Suppressor macrophage (primary cell): ENCODE measurements at regions not wholly inside any gene's neighbourhood (a gene's known extent, or its start where the extent isn't known, plus 50 kb on each side); places are given as distances from the start of the nearest gene placed in this dataset.
"Not testable (repeated sequence)": the region's sequence is repeated elsewhere in the genome, so short reads cannot be mapped to it uniquely, and the experiment has no call there.

Source experiments
- DNase-seq, 4 experiments: peaks; one replicate each; pipeline ENCODE4 v3.0.0-alpha.2; 2020 to 2022

DNA sequence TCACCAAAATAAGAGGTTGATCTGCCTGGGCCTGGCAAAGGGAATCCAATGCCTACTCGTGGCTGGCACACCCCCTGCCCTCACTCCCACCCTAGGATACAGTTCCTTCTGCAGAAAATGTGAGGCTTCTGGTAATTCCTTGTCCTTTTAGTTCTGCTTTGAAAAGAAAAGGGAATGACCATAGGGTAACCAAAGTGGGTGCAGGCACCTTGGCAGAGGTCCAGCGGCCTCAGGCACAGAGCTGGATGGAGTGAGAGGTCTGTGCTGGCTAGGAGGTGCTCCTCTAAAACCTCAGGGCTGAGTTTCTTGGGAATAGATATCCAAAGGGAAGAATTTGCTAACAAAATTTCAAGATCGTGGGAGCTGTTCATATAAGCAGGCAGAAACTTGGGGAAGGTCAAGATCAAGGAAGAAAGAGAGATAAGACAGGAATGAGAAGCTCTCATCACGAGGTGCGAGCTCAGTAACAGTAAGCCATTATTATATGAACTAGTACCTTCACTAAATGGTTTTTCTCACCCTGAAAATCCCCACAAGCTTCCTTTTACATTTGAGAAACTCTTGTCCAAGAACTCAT is 293.1 kb upstream of the LYPLAL1 start:
- no peak for DNase-seq

DNA sequence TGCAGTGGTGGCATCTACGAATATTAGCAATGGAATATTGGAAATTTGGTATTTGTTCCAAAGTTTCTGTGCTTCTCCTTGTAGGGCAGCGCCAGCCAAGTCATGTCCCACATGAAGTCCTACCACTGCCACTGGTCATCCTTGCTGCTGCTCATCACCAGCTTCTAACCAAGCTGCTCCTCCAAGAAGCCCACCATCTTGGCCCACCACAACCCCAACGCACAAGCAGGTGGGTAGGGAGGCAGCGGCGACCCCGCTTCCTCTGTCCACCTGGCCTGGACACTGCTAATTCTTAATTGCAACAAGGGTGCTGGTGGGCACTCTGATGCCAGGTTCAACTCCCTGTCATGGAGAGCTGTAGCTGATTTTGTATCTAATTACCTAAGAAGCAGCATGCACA is 291.2 kb upstream of the LYPLAL1 start:
- no peak for DNase-seq

DNA sequence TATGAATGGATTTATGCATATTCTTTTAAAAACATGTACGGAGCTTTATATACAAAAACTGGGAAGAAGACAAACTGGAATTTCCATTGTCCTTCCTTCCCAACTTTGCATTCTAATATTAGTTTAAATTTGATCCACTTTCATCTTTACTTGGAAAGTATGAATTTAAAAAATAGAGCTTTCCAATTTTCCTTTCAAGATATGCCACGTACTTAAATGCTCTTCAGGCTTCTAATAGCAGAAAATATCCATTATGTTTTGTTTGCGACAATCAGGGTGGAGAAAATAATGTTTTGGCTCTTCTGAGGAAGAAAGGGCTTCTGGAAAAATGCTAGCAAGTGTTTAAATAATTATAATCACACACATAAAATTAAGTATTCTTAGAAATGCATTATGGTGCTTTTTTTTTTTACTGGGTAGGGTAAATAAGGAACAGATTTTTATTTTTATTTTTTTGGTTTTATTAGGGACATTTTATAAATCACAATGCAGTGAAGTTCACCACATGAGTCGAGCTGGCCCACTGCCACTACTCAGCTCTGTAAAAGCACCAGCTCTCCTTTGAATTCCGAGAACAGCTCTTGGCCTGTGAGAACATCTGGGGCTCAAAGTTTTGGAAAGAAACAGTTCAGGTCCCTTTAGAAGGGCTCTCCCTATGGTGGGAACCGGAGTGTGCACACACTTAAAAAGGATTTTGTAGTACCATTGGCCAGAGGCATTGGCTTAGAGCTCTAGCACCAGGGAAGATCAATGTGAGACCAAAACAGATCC is 287.4 kb upstream of the LYPLAL1 start:
- DNase-seq, result no peak

DNA sequence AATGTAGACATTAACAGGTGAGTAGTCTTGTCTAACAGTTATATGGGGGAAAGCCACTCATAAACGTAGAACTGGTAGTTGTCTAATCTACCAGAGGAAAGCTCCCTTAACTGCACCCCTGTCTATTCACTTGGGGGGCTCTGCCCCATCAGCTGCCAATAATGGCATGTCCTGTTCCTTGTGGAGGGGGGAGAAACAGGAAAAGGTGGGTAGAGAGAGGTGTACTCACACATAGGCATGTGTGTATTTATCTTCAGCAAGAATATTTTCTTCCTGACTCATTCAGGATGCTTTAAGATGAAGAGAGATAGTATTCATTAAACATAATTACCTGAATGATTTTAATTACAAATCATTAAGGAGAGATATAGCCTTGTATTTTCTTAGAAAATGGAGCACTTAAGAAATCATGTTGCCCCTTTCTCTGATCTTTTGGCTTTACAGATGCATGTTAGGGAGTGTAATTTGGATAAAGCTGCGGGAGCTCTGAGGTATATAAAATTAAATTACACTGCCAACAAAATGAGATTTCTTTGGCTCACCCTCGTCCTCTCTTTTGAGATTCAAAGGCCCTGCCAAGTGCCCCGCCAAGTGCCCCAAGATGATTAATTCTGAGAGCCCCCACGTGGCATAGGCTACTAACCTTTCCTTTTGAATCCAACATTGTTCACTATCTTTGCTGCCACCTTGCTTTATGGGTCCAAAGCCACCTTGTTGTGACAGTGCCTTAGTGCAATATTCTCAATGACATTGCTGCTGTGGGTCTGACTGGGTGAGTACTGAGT is 286.3 kb upstream of the LYPLAL1 start:
- DNase-seq, result no peak

DNA sequence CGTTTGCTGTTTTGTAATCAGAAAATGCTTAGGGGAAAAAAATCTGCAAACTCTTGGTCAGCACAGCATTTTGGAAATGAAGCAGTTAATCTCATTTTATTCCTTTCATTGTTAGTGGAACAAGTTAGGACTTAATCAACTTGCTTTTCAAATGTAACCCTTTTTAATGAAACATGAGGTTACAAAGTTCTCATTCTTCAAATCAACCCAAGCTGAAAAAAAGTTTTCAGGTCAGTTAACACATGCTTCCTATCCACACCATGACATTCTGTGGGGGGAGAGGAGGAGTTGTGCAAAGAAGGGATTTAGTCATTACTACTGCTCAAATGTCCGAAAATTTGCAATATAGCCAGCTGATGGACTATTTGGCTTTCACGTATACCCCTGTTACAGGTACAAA is 283.2 kb upstream of the LYPLAL1 start:
- no peak for DNase-seq

DNA sequence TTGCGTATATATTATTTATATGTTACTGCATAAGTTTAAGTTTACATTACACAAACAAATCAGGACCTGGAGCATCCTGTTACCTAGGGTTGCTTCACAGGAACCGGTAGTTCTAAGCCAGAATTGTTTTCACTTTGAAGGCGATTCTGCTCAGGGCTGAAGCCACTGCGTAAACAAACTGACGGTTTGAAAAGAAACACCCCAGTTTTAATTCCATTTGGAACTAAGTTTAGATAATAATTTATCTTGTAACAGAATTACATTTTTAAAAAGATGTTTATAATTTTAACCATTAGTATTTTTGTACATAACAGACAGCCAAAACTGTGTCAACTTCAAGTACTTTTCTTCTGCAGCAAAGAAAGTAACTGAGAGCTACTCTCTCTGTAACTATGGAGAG is 282.1 kb upstream of the LYPLAL1 start:
- DNase-seq, result no peak

DNA sequence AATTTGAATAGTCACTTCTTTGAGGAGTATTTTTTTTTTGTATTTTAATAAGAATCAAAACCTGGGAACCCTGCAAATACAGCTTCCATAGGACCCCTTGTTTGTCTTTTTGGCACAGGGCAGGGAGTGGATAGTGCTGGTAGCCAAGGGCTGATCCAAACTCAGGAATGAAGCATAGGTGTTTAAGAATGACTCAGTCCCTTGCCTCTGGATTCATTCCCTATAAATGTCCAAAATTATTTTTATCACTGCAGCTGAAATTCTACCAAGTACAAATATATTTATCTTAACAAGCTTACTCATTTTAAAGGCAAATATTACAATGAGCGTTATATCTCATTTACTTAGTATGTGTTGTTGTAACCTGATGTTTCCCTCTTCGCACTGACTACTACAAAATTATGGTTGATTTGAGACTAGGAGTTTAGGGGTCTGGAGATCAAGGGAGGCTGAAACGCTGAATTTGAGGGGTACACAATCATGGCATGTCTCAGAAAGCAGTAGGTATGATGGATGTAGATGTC is 278.6 kb upstream of the LYPLAL1 start:
- no peak for DNase-seq

DNA sequence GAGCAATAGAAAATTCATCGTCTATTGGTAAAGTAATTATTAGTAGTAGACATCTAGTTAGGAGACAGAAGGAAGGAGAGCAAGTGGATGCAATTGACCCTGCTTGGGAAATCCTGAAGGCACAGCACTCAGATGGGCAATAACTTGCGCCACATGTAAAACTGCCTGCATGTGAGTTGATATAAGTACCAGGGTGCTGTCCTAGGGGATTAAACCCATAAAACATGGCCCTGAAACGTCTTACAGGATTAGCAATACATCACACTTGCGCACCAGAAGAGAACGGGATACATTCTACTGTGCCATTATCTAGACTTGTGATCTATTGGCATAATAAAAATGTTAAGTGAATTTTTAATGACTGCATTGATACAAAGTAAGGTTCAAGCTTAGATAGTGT is 277.5 kb upstream of the LYPLAL1 start:
- no peak for DNase-seq

DNA sequence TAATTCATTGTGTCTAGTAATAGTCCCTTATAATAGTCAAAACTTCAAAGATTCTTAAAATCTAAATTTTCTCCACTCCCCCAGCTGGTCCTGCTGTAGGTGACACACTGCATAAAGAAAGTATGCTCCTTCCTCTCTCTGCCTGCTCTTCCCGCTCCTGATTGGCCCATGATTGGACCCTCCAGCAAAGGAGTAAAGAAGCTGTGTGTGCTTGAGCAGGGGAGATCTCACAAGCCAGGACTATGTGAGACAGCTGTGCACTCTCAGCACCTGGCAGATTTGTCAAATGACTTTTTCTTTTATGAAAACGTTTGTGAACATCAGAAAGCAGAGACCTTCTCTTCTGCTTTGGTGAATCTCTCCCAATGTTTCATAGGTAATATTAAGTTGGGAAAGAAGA is 274.8 kb upstream of the LYPLAL1 start:
- DNase-seq, result no peak

DNA sequence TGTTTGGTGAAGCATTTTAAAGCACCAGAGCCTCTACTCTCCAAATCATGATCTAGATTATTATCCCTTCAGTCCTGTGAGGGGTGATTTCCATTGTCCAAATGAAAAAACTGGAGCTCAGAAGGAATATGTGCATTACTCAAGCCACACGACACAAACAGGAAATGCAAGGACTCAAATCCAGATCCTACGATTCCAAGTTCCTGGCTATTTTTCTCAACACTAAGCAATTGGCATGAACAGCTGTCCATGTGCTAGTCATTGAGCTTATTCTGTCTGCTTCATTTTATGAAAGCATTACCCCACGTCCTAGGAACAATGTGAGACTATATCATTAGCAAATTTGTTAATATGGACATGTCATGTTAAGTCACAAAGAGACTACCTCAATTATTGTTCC is 273.1 kb upstream of the LYPLAL1 start:
- no peak for DNase-seq

DNA sequence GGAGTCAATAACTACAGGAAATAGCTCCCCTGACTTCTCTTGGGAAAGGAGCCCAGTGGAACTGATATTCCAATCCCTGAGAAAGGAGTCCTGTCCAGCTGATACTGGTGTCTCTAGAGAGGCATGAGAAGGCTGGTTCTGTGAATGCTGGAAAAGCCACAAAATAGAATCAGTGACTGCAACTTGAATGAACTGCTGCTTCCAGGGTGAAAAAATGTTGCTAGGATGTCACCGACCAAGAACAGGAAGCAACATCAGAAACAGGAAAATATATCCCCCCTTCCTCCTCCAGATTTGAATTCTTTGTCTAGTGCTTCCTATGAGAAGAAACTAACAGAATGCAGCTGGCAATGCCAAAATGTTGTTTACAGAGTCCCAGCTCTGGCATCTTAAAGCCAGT is 269.3 kb upstream of the LYPLAL1 start:
- no peak for DNase-seq

DNA sequence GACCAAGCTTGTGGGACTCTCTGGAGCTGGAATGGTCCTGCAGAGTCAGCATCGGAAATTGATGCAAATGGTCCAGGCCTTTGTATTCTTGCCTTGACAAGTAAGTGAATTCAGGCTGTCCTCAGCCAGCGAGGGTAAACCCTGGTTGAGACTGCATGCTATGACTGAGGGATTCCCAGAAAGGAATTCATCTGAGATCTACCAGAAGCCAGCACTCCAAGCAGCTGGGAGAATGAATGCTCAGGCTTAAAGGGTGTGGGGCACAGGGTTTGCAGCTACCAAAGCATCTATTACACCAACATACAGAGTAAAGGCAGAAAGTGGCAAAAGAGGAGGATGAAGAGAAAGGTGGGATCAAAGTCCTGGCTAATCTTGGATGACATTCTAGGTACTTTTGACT is 257.0 kb upstream of the LYPLAL1 start:
- no peak for DNase-seq

DNA sequence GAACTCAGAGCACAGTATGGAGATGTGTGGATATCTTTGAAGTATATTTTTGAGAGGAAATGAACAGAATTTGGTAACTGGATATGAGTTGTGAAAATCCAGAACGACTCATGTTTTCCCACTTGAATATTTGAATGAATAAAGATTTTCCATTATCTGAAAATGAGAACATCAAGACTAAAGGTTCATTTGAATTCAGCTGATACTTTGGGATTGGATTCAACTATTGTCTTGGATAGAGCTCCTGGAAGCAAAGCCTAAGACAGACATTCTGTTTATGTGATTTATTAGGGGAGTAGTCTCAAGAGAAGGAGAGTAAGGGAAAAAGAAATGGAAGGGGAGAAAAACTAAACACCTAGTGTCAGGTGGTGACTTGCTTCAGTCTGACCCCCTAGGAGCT is 256.0 kb upstream of the LYPLAL1 start:
- DNase-seq, result no peak

DNA sequence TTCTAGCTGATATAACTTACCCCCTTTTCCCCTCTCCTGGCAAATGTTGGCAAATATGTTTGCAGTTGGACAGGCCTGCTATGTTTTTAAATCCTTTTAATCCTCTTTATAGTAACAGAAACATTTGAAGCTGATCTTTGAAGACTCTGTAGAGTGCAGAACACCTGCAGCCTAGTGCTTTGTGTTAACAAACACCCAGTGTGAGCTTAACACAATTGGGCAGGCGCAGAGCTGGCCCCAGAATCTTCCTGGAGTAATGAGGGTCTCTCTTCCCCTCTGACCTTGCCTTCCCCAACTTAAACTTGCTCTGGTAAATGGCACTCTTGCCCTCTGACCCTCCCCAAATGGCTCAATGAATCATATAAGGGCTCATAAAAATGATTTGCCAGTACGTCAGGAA is 247.9 kb upstream of the LYPLAL1 start:
- no peak for DNase-seq

DNA sequence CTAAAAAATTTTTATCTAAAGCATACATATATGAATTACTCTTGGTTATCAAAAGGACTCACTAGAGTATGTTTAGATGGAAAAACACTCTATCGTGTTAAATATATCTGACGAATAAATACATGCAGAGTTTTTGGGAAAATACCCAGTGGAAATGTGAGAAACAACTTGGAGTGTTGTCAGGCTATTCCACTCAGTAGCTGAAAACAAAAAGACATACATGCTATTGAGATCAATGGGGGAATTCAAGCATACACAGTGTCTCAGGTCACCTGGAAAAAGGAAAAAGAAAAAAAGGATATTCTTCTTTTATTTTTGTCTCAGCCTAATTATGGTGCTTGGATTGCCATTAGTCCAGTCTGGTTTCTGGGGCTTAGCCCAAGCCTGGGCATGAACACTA is 247.0 kb upstream of the LYPLAL1 start:
- no peak for DNase-seq

DNA sequence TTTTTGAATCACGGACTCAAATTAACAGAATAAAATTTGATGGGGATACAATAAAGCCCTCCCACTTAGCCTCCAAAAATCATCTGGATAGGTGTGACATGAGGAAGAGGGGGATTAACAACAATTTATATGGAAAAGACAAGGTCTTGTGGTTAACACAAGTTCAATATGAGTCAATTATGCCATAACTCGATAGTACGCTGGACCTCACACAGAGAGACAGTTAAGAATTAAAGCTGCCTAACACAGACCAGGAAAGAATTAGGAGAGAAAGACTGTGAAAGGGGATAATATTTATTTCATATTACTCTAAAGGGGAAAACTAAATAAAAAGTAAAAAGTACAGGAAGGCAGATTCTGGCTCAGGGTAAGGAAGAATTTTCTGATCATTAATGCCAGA is 243.7 kb upstream of the LYPLAL1 start:
- no peak for DNase-seq

DNA sequence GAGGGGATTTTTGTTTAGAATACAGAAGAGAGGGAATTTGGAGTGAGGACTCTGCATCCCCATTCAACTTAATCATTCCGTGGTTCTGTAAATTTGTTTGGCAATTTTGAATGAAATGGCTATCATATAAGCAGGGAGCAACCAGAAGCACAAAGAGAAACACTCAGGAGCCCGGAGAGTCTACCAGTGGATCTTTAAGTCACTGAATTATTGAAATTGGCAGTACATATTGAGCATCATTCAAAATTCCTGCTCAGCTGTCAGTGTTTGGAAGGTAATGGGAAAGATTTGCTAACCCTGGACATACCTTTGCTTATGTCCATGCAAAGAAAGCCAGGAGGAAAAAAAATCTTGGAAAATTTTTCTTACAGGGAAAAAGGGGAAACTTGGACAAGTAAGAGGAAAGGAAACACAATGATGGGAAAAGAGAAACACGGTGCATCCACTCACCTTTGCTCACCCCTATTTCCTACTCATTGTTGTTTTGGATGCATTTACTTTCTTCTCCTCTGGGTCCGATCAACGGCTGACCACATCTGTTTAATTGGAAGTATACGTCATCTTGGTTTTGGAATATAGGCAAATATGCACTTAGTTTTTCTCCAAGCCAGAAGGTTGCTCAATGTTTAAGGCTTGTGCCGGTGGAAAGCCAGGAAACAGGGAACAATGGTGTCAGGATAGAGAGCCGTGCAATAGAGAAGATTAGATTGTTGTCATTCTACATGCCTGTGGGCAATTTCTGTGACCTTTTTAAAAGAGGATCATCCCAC is 243.0 kb upstream of the LYPLAL1 start:
- no peak for DNase-seq

DNA sequence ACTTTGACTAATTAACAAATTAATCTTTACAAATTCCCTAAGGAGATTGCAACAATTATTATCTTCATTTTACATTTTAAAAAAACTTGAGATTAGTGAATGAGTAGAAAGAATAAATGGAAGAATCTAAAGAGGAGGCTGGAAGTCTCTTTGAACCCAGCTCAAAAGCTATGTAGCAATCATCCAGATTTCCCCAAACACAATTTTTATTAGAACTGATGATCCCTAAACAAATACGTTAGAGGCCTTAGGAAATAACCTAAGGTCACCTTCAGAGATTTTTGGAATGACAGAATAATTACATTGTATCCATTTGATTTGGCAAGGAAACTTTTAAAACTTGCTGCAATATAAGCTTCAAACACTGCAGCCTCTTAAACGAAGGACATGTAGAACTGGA is 242.4 kb upstream of the LYPLAL1 start:
- no peak for DNase-seq

DNA sequence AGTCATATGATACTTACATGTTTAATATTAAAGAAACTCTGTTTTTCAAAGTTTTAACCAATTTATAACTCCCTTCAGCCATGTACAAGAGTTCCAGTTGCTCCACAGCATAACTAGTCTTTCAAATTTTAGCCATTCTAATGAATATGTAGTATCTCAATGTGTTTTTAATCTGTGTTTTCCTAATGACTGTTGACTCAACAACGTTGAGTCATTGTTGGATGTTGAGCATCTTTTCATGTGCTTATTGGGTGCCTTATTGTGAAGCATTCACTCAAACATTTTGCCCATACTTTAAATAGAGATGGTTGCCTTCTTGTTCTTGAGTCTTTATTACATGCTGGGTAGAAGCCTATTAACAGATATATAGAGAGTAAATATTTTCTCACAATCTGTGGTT is 240.2 kb upstream of the LYPLAL1 start:
- no peak for DNase-seq

DNA sequence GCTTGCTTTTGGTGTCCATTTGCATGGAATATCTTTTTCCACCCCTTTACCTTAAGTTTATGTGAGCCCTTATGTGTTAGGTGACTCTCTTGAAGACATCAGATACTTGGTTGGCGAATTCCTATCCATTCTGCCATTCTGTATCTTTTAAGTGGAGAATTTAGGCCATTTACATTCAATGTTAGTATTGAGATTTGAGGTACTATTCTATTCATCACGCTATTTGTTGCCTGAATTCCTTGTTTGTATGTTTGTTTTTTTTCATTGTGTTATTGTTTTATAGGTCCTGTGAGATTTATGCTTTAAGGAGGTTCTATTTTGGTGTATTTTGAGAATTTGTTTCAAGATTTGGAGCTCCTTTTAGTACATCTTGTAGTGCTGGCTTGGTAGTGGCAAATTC is 238.3 kb upstream of the LYPLAL1 start:
- not testable (repeated sequence) for DNase-seq

DNA sequence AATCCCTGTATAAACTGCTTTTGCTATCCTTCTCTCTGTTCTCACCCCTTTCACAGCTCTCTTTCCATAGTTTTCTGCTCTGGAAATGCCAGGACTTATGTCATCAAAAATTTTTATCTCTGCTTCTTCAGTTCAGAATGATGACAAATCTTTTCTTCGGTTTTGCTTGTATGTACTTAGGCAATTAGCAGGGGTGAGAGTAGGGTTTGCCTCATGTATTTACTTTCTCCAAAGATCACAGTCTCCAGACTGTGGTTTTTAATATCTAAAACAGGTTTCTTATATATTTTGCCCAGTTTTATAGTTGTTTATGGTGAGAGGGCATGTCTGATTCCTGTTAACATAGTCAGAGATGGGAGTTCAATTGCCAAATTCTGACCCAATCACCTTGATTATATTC is 235.4 kb upstream of the LYPLAL1 start:
- DNase-seq, result no peak

DNA sequence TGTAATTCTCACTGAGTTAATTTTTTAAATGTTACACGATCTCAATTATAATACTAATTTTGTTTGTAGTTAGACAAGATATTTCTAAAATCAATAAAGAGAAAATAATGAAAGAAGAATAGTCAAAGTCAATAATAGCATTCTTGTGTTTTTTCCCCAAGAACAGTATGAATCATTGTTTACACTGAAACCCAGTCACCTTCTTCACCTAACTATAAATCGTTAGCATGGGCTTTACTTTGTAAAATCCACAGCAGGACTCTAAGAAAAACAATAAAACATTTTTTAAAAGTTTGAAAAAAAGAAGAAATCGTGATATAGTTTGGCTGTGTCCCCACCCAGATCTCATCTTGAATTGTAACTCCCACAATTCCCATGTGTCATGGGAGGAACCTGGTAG is 234.6 kb upstream of the LYPLAL1 start:
- no peak for DNase-seq

DNA sequence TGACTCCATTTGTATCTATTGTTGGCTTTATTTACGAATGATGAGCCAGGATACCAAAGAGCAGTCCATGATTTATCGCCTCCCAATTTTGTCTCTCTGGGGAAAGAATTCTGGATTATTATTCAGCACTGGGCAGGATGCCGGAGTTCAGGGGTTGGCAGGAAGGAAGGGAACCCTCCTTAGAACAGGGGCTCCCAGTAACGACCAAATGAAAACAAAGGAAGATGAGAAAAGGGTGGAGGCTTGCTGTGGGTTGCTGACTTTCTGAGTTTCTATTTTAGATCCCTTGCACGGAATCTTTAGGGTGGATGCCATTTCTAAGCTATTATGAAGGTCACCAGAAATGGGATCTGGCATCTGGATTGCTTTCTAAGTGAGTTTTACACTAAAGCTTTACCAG is 231.2 kb upstream of the LYPLAL1 start:
- DNase-seq, result no peak
